ENCODE measurements at regions not wholly inside any gene's neighbourhood (a gene's known extent, or its start where the extent isn't known, plus 50 kb on each side); places are given as distances from the start of the nearest gene placed in this dataset.

GRCh38 chr18:10184776-10185175, 269.7 kb upstream of the APCDD1 start:
- TF ChIP-seq CTCF (IDR thresholded peaks at IDR 0.05) (no peak), EP300 (IDR thresholded peaks at IDR 0.05) (no peak)

All from ovary (tissue), 3 donors.